ENCODE measurements at regions not wholly inside any gene's neighbourhood (a gene's known extent, or its start where the extent isn't known, plus 50 kb on each side); places are given as distances from the start of the nearest gene placed in this dataset.

DNA sequence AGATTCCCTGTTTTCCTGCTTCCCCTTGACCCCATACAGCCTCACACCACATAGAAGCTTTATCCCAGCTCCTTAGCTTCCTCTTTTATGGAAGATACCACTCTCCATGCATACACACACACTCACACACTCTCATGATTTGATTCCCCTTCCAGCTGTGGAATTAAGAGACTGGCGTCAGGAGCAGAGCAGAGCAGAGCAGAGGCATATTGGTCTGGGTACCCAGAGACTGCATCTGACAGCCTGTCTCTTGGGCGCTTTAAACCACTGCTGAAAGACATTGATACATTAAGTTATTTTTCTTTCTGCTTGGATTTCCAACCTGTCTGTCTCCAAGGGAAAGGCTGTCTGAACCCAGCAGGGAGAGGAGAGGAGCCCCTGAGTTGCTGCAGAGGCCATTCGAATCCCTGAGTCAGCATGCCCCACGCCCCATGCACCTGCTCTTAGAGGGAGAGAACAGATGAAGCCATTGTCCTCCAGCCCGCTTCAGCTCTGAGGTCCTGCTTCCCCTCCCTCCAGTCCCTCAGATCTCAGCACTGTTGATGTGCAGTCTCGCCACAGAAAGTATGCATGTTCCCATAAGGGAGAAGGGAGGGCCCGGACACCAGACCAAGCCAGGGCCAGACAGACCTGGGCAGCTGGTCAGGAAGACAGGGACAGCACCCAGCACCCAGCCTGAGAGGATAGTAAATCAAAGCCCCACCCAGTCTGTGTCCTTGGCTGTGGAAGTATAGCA is 66.7 kb upstream of the GJB5 start:
- CTCF ChIA-PET = interaction anchor here (1.8 kb wide), 1 partner anchor 48 kb away, joined by 5 read pairs; no protein-coding TSS in a partner anchor
- Histone ChIP-seq H3K4me3 (no peak overlapping the region), H3K4me1 (no peaks in the 10 kb centered on the region), H3K27ac (no peak overlapping the region), H3K9me3 (no peaks in the 10 kb centered on the region), H3K4me2 (no peak overlapping the region)
- POLR2A ChIA-PET = no interaction called here
- no peak for TF ChIP-seq REST (IDR thresholded peaks at IDR 0.05)
- no peak for TF ChIP-seq RCOR1 (IDR thresholded peaks at IDR 0.05; ENCODE audit: low read depth, low read length)
- no peak for TF ChIP-seq MAX (IDR thresholded peaks at IDR 0.05)
- TF ChIP-seq PBX3 (IDR thresholded peaks at IDR 0.05) = no peak
- TF ChIP-seq, protein P1, sequence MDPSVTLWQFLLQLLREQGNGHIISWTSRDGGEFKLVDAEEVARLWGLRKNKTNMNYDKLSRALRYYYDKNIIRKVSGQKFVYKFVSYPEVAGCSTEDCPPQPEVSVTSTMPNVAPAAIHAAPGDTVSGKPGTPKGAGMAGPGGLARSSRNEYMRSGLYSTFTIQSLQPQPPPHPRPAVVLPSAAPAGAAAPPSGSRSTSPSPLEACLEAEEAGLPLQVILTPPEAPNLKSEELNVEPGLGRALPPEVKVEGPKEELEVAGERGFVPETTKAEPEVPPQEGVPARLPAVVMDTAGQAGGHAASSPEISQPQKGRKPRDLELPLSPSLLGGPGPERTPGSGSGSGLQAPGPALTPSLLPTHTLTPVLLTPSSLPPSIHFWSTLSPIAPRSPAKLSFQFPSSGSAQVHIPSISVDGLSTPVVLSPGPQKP (IDR thresholded peaks at IDR 0.05; ENCODE audit: low read depth, low read length) = no peak
- TF ChIP-seq ZFP36 (IDR thresholded peaks at IDR 0.05; ENCODE audit: borderline replicate concordance, partially characterized antibody) = no peak
- no peak for TF ChIP-seq E2F6 (IDR thresholded peaks at IDR 0.05; ENCODE audit: borderline replicate concordance, low read depth)
- TF ChIP-seq NPAS2 (CRISPR knock-in tag; IDR thresholded peaks at IDR 0.05; ENCODE audit: borderline replicate concordance) = no peak
- no peak for TF ChIP-seq ZNF302 (CRISPR knock-in tag; IDR thresholded peaks at IDR 0.05)
- no peak for TF ChIP-seq RARB (CRISPR knock-in tag; IDR thresholded peaks at IDR 0.05)
- TF ChIP-seq FOXS1 (CRISPR knock-in tag; IDR thresholded peaks at IDR 0.05) = no peak
- no peak for TF ChIP-seq MAZ (IDR thresholded peaks at IDR 0.05; ENCODE audit: borderline replicate concordance, low read depth, low read length)
- no peak for TF ChIP-seq RAD21 (conservative IDR thresholded peaks at IDR 0.05 in 1 of 2, IDR thresholded peaks at IDR 0.05 in 1 of 2)
- no peak for TF ChIP-seq CHD2 (IDR thresholded peaks at IDR 0.05; ENCODE audit: low read length, partially characterized antibody)
- WGBS (ENCODE audit: missing lambda C conversion rate) = 13% methylated on average over 3 of the region's 7 CpGs
- ATAC-seq = no peak
- no peak for DNase-seq (ENCODE audit: low read depth in 1 of 2, low spot score in 1 of 2)
- FAIRE-seq = no peak

DNA sequence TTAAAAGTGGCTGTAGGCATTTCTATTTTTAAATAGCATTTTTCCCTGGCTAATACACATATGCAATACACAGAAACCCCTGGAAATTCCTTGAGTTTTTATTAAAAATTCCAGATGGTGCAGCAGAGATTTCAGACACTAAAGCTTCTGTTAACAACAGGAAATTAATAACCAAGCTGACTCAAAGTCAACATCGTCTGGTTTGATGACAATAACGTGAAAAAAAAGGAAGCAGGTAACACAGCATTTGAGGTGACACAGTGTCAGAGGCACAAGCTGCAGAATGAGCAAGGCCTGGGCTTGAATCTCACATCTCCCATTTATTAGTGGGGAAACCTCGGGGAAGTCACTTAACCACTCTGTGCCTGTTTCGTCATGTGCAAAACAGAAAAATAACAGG is 64.6 kb upstream of the GJB5 start:
- ChIA-PET CTCF (interaction anchor here (0.6 kb wide), 1 partner anchor 92 kb away, joined by 3 read pairs; no protein-coding TSS in a partner anchor), POLR2A (no interaction called here)
- Histone ChIP-seq H3K4me3 (no peak overlapping the region), H3K4me1 (no peaks in the 10 kb centered on the region), H3K9me3 (no peaks in the 10 kb centered on the region), H3K4me2 (no peak overlapping the region), H3K27ac (no peak overlapping the region)
- 11% methylated on average over 4 of the region's 4 CpGs for WGBS (ENCODE audit: missing lambda C conversion rate)
- ATAC-seq (no peak), DNase-seq (ENCODE audit: low read depth in 1 of 2, low spot score in 1 of 2) (no peak), FAIRE-seq (no peak)
- TF ChIP-seq EHMT2 (IDR thresholded peaks at IDR 0.05; ENCODE audit: low read depth) (no peak), REST (IDR thresholded peaks at IDR 0.05) (no peak), MAZ (IDR thresholded peaks at IDR 0.05; ENCODE audit: borderline replicate concordance, low read depth, low read length) (no peak), CBX8 (IDR thresholded peaks at IDR 0.05) (no peak), RFX5 (IDR thresholded peaks at IDR 0.05) (no peak), E2F6 (IDR thresholded peaks at IDR 0.05; ENCODE audit: borderline replicate concordance, low read depth) (no peak)
